HG02870 (cell line): ENCODE measurements at regions not wholly inside any gene's neighbourhood (a gene's known extent, or its start where the extent isn't known, plus 50 kb on each side); places are given as distances from the start of the nearest gene placed in this dataset.
"Not testable (repeated sequence)": the region's sequence is repeated elsewhere in the genome, so short reads cannot be mapped to it uniquely, and the experiment has no call there.

Source experiments
- ATAC-seq: cut with Tn5 transposase; IDR thresholded peaks from one replicate; pipeline ENCODE4 v1.9.1; 2021; ENCODE audit warnings: mild to moderate bottlenecking, moderate library complexity; ENCODE audit not compliant: unreplicated experiment

DNA sequence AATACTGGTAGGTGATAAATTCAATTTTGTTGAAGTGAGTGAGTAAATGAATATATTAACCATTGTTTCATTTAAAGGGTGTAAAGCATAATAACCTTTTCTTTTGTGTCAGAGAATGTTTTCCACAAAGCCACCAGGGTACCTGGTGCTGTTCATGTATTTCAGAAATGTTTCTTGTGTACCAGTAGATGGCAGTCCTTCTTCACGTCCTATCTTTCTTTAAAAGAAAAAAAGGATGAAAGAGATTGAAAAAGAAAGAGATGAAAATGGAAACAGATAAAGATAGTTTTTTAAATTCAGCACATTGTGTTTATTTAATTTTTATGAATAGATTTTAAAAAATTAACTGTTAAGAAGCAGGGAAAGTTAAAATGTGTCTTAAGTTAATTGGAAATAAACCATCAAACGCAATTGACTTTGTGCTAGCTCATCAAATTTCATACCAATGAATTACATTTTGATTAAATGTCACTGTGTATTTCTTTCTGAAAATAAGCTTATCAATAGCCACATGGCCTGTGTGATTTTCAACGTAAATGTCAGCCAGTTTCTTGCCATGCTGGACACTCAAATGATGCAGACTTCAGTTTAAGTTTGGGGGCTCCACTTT lies 65.5 kb upstream of the CHORDC1 start:
- no peak for ATAC-seq

DNA sequence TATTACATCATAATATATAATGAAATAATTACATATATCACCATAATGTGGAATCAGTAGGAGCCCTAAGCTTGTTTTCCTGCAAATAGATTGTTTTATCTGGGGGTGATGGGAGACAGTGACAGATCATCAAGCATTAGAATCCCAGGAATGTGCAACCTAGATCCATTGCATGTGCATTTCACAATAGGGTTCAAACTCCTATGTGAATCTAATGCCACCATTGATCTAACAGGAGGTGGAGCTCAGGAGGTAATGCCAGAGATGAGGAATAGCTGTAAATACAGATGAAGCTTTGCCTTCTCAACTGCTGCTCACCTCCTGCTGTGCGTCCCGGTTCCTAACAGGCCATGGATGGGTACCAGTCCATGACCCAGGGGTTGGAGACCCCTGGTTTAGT lies 63.8 kb upstream of the CHORDC1 start:
- ATAC-seq = no peak

DNA sequence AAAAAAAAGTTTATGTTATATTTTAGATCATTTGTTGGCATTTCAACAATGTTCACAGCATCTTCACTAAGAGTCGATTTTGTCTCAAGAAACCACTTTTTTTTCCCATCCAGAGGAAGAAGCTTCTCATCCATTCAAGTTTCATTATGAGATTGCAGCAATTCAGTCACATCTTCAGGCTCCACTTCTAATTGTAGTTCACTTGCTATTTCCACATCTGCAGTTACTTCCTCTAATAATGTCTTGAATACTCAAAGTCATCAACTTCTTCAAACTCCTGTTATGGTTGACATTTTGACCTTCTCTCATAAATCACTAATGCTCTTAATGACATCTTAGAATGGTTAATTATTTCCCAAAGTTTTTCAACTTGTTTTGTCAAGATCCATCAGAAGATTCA lies 61.3 kb upstream of the CHORDC1 start:
- no peak for ATAC-seq

DNA sequence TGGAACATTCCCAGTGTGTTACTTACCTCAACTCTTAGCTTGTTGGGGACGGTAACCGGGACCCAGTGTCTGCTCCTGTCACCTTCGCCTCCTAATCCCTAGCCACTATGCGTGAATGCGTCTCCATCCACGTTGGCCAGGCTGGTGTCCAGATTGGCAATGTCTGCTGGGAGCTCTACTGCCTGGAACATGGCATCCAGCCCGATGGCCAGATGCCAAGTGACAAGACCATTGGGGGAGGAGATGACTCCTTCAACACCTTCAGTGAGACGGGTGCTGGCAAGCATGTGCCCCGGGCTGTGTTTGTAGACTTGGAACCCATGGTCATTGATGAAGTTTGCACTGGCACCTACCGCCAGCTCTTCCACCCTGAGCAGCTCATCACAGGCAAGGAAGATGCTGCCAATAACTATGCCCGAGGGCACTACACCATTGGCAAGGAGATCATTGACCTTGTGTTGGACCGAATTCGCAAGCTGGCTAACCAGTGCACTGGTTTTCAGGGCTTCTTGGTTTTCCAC lies 59.8 kb upstream of the CHORDC1 start:
- not testable (repeated sequence) for ATAC-seq

DNA sequence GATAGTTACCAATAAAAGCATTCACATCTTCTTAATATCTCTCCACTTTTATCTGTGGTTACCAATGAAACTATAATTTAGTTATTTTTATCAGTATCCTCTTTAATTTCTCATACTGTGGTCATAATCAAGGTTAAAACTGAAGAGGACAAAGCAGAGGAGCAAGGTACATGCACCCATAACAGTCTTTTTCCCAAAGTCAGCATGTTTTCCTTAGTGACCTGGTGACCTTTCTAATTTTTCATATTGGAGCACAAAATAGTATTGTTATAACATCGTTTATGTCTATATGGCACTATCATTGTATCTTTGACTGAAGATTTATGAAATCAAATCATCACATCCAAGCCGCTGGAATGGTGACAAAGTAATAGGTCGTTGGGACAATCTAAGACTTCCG lies 51.5 kb upstream of the CHORDC1 start:
- ATAC-seq = no peak
